ENCODE measurements at regions not wholly inside any gene's neighbourhood (a gene's known extent, or its start where the extent isn't known, plus 50 kb on each side); places are given as distances from the start of the nearest gene placed in this dataset.

DNA sequence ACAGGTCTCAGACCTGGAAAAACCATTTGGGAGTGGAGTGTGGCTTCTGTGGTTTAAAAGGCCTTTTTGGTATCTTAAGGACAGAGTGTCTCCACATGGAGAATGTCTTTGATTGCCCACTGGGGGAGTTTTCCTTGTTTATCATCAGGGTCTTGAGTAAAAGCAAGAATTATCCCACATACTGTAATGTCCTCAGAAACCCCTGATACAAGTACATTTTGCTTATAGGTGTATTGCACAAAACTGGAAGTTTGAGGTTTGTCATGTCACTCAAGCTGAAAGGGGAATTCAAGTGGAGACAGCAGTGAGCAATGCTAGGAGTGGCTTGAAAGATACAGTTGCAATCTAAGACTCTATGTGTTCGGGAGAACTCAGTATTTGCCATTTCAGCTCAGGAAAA is 62.7 kb upstream of the GRAMD2B start:
- no peaks in the 10 kb centered on the region for H3K9me3 Mint-ChIP-seq
- DNase-seq = no peak
- peaks cover 5% of the 10 kb centered on the region for H3K36me3 Mint-ChIP-seq (ENCODE audit: low read depth)
- no peaks in the 10 kb centered on the region; the same call in 1 of the 2 replicates for H3K27me3 Mint-ChIP-seq (ENCODE audit: insufficient read depth)
- TF ChIP-seq, protein P1, sequence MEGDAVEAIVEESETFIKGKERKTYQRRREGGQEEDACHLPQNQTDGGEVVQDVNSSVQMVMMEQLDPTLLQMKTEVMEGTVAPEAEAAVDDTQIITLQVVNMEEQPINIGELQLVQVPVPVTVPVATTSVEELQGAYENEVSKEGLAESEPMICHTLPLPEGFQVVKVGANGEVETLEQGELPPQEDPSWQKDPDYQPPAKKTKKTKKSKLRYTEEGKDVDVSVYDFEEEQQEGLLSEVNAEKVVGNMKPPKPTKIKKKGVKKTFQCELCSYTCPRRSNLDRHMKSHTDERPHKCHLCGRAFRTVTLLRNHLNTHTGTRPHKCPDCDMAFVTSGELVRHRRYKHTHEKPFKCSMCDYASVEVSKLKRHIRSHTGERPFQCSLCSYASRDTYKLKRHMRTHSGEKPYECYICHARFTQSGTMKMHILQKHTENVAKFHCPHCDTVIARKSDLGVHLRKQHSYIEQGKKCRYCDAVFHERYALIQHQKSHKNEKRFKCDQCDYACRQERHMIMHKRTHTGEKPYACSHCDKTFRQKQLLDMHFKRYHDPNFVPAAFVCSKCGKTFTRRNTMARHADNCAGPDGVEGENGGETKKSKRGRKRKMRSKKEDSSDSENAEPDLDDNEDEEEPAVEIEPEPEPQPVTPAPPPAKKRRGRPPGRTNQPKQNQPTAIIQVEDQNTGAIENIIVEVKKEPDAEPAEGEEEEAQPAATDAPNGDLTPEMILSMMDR (IDR thresholded peaks at IDR 0.05) = no peak
- H3K27ac Mint-ChIP-seq = no peak overlapping the region
- peaks cover 86% of the 10 kb centered on the region for H3K4me1 Mint-ChIP-seq (ENCODE audit: low read depth)
- H3K4me3 Mint-ChIP-seq = no peak overlapping the region

DNA sequence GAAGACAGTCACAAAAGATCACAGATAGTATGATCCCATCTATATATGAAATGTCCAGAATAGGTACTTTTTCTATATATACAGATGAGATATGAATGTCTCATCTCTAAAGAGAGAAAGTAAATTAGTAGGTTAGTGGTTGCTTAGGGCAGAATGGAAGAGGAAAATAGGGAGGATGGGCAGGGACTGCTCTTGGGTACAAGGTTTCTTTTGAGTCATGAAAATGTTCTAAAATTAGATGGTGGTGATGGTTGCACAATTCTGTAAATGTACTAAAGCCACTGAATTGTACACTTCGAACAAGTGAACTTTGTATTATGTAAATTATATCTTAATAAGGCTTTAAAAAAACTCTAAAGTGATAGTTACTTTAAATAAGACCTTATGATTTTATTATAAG is 59.6 kb upstream of the GRAMD2B start:
- peak overlapping the region; percentile 45 for H3K4me3 Mint-ChIP-seq
- peaks cover 87% of the 10 kb centered on the region for H3K4me1 Mint-ChIP-seq (ENCODE audit: low read depth)

DNA sequence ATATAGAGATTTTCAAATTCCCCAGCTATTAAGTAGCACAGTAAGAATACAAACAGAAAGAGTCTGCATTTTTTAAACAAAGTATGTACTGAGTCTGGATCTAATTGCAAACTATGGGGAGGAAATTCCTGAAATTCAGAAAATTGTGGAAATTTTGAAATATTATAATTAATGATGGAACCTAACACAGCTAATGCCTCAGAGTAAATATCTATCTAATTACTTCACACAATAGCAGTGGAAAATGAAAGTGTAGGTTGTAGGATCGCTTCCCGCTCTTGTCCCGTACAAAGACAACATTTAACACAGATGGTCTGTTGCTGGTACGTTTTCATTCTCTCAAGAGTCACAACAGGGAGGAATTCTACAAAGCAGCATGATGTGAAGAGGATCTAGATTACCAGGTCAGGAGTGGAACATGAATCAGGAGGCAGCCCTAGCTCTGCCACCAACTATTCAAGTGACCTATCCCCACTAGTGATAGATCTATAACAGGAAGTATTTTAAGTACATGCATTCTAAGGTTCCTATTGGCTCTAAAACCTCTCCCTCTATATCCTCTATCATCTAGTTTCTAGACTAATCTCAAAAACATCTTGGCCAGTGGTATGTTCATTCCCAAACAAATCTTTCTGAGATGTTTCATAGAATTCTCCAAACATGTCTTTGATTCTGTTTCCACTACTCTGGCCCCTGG is 58.9 kb upstream of the GRAMD2B start:
- peak; percentile 29 for DNase-seq
- Mint-ChIP-seq H3K27ac (peak overlapping the region; percentile 71), H3K36me3 (ENCODE audit: low read depth) (peaks cover 5% of the 10 kb centered on the region; the same call in 1 of the 2 replicates), H3K27me3 (ENCODE audit: insufficient read depth) (no peaks in the 10 kb centered on the region; the same call in 1 of the 2 replicates), H3K4me3 (peak overlapping the region; percentile 39; the same call in 1 of the 2 replicates), H3K4me1 (ENCODE audit: low read depth) (peaks cover 87% of the 10 kb centered on the region), H3K9me3 (no peaks in the 10 kb centered on the region)
- TF ChIP-seq, protein P1 (IDR thresholded peaks at IDR 0.05) = no peak

More for the DNA sequence above, 59.6 kb upstream of the GRAMD2B start:
- Mint-ChIP-seq H3K27ac (no peak overlapping the region; the same call in 1 of the 2 replicates), H3K36me3 (ENCODE audit: low read depth) (peaks cover 5% of the 10 kb centered on the region; the same call in 1 of the 2 replicates), H3K27me3 (ENCODE audit: insufficient read depth) (no peaks in the 10 kb centered on the region; the same call in 1 of the 2 replicates), H3K9me3 (no peaks in the 10 kb centered on the region)
- DNase-seq = peak; percentile 29
- TF ChIP-seq, protein P1 (IDR thresholded peaks at IDR 0.05) = no peak

DNA sequence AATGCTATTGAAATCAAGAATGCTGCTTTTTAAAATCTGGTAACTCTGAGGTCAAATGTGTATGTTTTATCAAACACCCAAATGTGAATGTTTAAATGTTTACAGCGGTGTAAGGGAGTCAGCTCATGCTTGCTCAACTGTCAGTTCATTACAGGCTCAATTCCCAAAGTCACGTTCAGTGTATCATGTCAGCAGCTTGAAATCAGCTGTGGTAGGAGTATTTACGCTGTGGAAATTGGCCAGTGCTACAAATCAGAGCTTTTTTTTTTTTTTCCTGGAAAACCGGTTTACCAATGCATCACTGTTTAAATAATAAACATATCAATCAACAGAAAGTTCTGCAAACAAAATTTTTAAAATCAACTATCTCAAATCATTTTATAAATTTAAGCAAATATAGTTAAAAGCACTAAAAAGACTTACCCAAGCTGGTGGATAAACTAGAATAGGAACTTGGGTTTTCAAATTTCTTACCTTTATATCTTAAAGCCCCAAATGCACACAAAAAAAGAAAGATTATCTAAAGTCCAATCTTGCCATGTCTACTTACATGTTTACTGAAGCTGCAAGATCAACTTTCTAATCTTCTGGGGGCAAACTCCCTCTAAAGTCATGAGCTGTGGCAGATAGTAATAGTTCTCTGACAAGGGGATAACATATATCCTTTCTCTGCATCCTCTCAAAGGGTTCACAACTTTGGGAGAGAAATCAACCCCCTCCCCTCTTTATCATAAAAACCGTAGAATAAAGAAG is 57.6 kb upstream of the GRAMD2B start:
- H3K4me1 Mint-ChIP-seq (ENCODE audit: low read depth) = peaks cover 95% of the 10 kb centered on the region
- H3K36me3 Mint-ChIP-seq (ENCODE audit: low read depth) = peaks cover 5% of the 10 kb centered on the region; the same call in 1 of the 2 replicates
- DNase-seq = no peak
- TF ChIP-seq, protein P1 (IDR thresholded peaks at IDR 0.05) = no peak
- H3K27me3 Mint-ChIP-seq (ENCODE audit: insufficient read depth) = no peaks in the 10 kb centered on the region; the same call in 1 of the 2 replicates
- no peak overlapping the region for H3K27ac Mint-ChIP-seq
- H3K9me3 Mint-ChIP-seq = no peaks in the 10 kb centered on the region
- no peak overlapping the region for H3K4me3 Mint-ChIP-seq

DNA sequence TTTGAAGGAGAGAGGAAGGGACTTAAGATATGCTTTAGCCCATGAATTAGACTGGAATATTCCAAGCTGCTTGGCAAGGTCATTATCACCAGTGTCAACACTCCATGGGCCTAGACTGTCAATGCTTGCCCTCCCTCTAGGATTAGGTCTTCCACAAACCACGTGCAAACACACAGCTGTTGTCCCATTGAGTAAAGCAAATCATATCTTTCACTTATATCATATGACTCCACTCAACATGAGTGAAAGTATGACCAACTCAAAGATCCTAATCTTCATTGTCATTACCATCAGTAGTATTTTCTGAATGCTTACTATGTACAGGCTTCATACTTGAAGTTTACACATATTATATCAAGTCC is 57.0 kb upstream of the GRAMD2B start:
- DNase-seq = no peak
- Mint-ChIP-seq H3K36me3 (ENCODE audit: low read depth) (peaks cover 5% of the 10 kb centered on the region; the same call in 1 of the 2 replicates), H3K27ac (no peak overlapping the region), H3K4me1 (ENCODE audit: low read depth) (peaks cover 95% of the 10 kb centered on the region), H3K9me3 (no peaks in the 10 kb centered on the region), H3K4me3 (no peak overlapping the region), H3K27me3 (ENCODE audit: insufficient read depth) (no peaks in the 10 kb centered on the region; the same call in 1 of the 2 replicates)
- TF ChIP-seq, protein P1 (IDR thresholded peaks at IDR 0.05) = no peak

All from HFFc6 (cell line).